ENCODE measurements at regions not wholly inside any gene's neighbourhood (a gene's known extent, or its start where the extent isn't known, plus 50 kb on each side); places are given as distances from the start of the nearest gene placed in this dataset.

DNA sequence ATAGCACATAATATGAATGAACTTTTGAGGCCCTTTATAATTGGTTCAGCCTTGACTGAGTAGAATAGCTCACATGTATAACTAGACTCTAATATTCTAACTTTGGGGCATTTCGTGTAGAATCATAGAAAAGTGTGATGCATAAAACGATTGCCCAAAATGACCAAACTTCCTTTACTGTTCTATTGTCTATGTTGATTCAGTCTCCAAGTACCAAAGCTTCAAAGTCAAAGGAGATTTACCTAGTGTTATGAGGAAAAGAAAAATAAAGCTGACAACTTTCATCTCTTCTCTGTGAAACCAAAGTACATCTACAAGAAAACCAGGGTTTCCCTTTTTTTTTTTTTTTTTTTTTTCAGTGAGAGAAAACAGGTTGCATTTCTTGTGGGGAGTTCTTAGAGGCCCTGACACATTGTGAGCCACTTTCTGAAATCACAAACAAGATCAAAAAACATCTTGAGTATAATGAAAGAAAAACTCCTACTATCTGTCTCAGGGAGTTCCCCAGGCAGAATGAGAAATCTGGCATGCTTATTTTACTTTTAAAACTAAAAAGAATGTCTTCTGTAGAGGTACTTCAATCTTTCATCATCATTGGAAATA, 183.4 kb downstream of the TNFSF18 start:
- TF ChIP-seq, protein P1, sequence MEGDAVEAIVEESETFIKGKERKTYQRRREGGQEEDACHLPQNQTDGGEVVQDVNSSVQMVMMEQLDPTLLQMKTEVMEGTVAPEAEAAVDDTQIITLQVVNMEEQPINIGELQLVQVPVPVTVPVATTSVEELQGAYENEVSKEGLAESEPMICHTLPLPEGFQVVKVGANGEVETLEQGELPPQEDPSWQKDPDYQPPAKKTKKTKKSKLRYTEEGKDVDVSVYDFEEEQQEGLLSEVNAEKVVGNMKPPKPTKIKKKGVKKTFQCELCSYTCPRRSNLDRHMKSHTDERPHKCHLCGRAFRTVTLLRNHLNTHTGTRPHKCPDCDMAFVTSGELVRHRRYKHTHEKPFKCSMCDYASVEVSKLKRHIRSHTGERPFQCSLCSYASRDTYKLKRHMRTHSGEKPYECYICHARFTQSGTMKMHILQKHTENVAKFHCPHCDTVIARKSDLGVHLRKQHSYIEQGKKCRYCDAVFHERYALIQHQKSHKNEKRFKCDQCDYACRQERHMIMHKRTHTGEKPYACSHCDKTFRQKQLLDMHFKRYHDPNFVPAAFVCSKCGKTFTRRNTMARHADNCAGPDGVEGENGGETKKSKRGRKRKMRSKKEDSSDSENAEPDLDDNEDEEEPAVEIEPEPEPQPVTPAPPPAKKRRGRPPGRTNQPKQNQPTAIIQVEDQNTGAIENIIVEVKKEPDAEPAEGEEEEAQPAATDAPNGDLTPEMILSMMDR (optimal IDR thresholded peaks at IDR 0.05 in 1 of 3, IDR thresholded peaks at IDR 0.05 in 1 of 3, conservative IDR thresholded peaks at IDR 0.05 in 1 of 3; ENCODE audit: extremely low read depth in 1 of 3, insufficient read depth in 2 of 3, low read length in 3 of 3), result no peak
- TF ChIP-seq EZH2 (IDR thresholded peaks at IDR 0.05; ENCODE audit: low read length), result no peak
